ENCODE measurements at regions not wholly inside any gene's neighbourhood (a gene's known extent, or its start where the extent isn't known, plus 50 kb on each side); places are given as distances from the start of the nearest gene placed in this dataset.

DNA sequence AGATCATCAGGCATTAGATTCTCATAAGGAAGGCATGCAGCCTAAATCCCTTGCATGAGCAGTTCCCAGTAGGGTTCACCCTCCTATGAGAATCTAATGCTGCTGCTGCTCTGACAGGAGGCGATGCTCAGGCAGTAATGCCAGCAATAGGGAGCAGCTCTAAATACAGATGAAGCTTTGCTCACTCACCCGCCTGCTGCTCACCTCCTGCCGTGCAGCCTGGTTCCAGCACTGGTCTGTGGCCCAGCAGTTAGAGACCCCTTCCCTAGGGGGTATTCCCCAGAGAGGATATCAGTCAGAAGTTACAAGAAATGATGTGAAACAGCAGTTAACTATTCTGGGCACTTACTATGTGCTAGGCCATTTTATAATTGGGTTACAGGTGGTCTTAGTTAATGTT lies 226.0 kb downstream of the KCNJ3 start:
- TF ChIP-seq FOXM1 (IDR thresholded peaks at IDR 0.05; ENCODE audit: borderline replicate concordance) (no peak), CTBP1 (IDR thresholded peaks at IDR 0.05; ENCODE audit: borderline replicate concordance) (no peak), ZNF384 (IDR thresholded peaks at IDR 0.05) (no peak), FOXK2 (IDR thresholded peaks at IDR 0.05) (no peak), HDGF (IDR thresholded peaks at IDR 0.05; ENCODE audit: borderline replicate concordance) (no peak), LEF1 (IDR thresholded peaks at IDR 0.05; ENCODE audit: borderline replicate concordance) (no peak), BHLHE40 (IDR thresholded peaks at IDR 0.05; ENCODE audit: borderline replicate concordance) (no peak), TARDBP (IDR thresholded peaks at IDR 0.05) (no peak), ELF4 (IDR thresholded peaks at IDR 0.05) (no peak), FOXA1 (IDR thresholded peaks at IDR 0.05) (no peak), ARNT (IDR thresholded peaks at IDR 0.05) (no peak)
- TF ChIP-seq, protein P1, sequence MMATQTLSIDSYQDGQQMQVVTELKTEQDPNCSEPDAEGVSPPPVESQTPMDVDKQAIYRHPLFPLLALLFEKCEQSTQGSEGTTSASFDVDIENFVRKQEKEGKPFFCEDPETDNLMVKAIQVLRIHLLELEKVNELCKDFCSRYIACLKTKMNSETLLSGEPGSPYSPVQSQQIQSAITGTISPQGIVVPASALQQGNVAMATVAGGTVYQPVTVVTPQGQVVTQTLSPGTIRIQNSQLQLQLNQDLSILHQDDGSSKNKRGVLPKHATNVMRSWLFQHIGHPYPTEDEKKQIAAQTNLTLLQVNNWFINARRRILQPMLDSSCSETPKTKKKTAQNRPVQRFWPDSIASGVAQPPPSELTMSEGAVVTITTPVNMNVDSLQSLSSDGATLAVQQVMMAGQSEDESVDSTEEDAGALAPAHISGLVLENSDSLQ (IDR thresholded peaks at IDR 0.05): no peak
- no peak for DNase-seq (ENCODE audit: extremely low spot score)
- CTCF ChIA-PET: no interaction called here
- POLR2A ChIA-PET: no interaction called here

DNA sequence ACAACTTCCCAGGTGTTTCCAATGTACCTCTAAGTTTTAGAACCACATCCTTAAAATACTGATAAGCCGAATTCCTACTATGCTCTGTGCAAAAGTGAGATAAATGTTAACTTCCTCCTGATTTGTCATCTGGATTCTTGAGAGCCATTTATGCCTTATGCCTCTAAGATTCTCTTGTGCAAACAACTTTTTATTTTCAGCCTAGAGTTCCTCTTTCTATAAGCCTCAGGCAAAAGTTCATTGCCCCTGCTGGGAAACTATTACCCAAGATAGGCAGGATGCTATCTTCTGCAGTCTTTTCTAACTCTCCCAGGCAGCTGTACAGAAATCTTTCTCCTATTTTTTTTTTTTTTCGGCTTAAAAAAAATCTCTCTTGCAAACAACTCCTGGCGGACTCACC lies 216.1 kb downstream of the KCNJ3 start:
- no peak for DNase-seq (ENCODE audit: extremely low spot score)
- CTCF ChIA-PET: no interaction called here
- POLR2A ChIA-PET: no interaction called here
- TF ChIP-seq BHLHE40 (IDR thresholded peaks at IDR 0.05; ENCODE audit: borderline replicate concordance) (no peak), FOXA1 (IDR thresholded peaks at IDR 0.05) (no peak), SP1 (IDR thresholded peaks at IDR 0.05) (no peak), HDGF (IDR thresholded peaks at IDR 0.05; ENCODE audit: borderline replicate concordance) (no peak), ARNT (IDR thresholded peaks at IDR 0.05) (no peak), L3MBTL2 (conservative IDR thresholded peaks at IDR 0.05) (no peak), ELF4 (IDR thresholded peaks at IDR 0.05) (no peak), FOXK2 (IDR thresholded peaks at IDR 0.05) (no peak), FOXM1 (IDR thresholded peaks at IDR 0.05; ENCODE audit: borderline replicate concordance) (no peak), SUZ12 (IDR thresholded peaks at IDR 0.05) (no peak), LEF1 (IDR thresholded peaks at IDR 0.05; ENCODE audit: borderline replicate concordance) (no peak), ZNF384 (IDR thresholded peaks at IDR 0.05) (no peak), TARDBP (IDR thresholded peaks at IDR 0.05) (no peak), NFRKB (IDR thresholded peaks at IDR 0.05) (no peak), CTBP1 (IDR thresholded peaks at IDR 0.05; ENCODE audit: borderline replicate concordance) (no peak)
- TF ChIP-seq, protein P1 (IDR thresholded peaks at IDR 0.05): no peak

DNA sequence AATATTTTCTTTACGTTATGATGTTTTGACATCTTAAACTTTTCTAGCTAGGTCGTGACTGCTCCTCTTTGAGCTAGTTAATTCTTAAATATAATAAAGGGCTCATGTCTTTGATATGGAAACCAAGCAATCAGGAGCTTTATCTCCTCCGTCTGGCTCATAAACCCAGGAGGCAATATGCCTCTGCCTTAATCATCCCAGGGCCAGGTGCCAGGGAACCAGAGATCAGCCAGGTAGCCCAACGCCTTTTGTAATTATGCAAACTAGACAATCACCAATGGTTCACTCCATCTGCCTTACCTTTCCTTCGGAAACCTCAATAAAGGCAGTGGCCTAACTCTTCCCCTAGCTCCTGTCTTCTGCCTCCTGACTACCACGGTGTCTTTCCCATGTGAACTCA lies 213.7 kb downstream of the KCNJ3 start:
- TF ChIP-seq FOXK2 (IDR thresholded peaks at IDR 0.05): no peak
- TF ChIP-seq ZNF384 (IDR thresholded peaks at IDR 0.05): no peak
- TF ChIP-seq FOXA1 (IDR thresholded peaks at IDR 0.05): no peak
- no peak for TF ChIP-seq BHLHE40 (IDR thresholded peaks at IDR 0.05; ENCODE audit: borderline replicate concordance)
- TF ChIP-seq, protein P1 (IDR thresholded peaks at IDR 0.05): no peak
- no peak for TF ChIP-seq HDGF (IDR thresholded peaks at IDR 0.05; ENCODE audit: borderline replicate concordance)
- TF ChIP-seq CTBP1 (IDR thresholded peaks at IDR 0.05; ENCODE audit: borderline replicate concordance): no peak
- TF ChIP-seq ARNT (IDR thresholded peaks at IDR 0.05): no peak
- no peak for TF ChIP-seq SUZ12 (IDR thresholded peaks at IDR 0.05)
- CTCF ChIA-PET: no interaction called here
- DNase-seq (ENCODE audit: extremely low spot score): no peak
- POLR2A ChIA-PET: no interaction called here

DNA sequence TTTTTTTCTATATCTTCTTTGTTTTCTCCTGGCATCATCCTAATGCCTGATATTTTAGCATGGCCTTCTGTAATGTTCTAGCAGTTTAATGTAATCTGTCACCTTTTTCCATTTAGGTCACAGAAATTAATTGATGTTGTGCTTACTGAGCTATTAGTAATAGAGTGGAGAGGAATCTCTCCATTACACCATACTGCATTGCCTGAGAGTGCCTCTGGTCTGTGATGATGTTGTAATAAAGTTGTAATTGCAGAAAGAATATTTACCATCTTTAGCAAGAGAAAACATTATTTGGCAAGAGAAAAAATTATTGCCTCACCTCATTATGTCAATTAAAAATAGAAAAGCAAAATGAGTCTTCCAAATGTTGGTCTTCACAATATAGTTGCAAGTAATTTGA lies 213.2 kb downstream of the KCNJ3 start:
- TF ChIP-seq, protein P1 (IDR thresholded peaks at IDR 0.05): no peak
- TF ChIP-seq LEF1 (IDR thresholded peaks at IDR 0.05; ENCODE audit: borderline replicate concordance) (no peak), FOXM1 (IDR thresholded peaks at IDR 0.05; ENCODE audit: borderline replicate concordance) (no peak), FOXK2 (IDR thresholded peaks at IDR 0.05) (no peak), CTBP1 (IDR thresholded peaks at IDR 0.05; ENCODE audit: borderline replicate concordance) (no peak), BHLHE40 (IDR thresholded peaks at IDR 0.05; ENCODE audit: borderline replicate concordance) (no peak), ELF4 (IDR thresholded peaks at IDR 0.05) (no peak), L3MBTL2 (conservative IDR thresholded peaks at IDR 0.05) (no peak), SP1 (IDR thresholded peaks at IDR 0.05) (no peak), NFRKB (IDR thresholded peaks at IDR 0.05) (no peak), SUZ12 (IDR thresholded peaks at IDR 0.05) (no peak), ARNT (IDR thresholded peaks at IDR 0.05) (no peak), ZNF384 (IDR thresholded peaks at IDR 0.05) (no peak), FOXA1 (IDR thresholded peaks at IDR 0.05) (no peak), TARDBP (IDR thresholded peaks at IDR 0.05) (no peak), HDGF (IDR thresholded peaks at IDR 0.05; ENCODE audit: borderline replicate concordance) (no peak)
- no peak for DNase-seq (ENCODE audit: extremely low spot score)
- ChIA-PET POLR2A (no interaction called here), CTCF (no interaction called here)

DNA sequence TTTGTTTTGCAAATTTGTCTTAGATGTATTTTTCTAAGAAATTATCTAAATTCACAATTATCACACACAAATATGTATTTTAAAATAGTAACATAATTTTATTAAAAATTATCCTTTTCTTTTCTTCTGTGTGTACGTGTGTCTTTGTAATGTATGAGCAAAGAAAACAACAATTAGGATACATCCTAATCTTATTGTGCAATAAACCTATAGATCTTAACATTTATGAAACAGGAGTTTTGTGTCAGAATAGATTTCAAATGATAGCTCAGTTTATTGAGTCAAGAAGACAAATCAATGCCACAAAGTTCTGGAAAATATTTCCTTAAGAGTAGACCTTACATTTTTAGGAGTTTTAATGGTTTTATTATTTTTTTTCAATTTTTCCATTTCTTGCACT lies 212.2 kb downstream of the KCNJ3 start:
- CTCF ChIA-PET: interaction anchor here (0.7 kb wide), 1 partner anchor 132 kb away, joined by 3 read pairs; no protein-coding TSS in a partner anchor
- POLR2A ChIA-PET: no interaction called here
- TF ChIP-seq ARNT (IDR thresholded peaks at IDR 0.05) (no peak), NFRKB (IDR thresholded peaks at IDR 0.05) (no peak), LEF1 (IDR thresholded peaks at IDR 0.05; ENCODE audit: borderline replicate concordance) (no peak), SP1 (IDR thresholded peaks at IDR 0.05) (no peak), SUZ12 (IDR thresholded peaks at IDR 0.05) (no peak), HDGF (IDR thresholded peaks at IDR 0.05; ENCODE audit: borderline replicate concordance) (no peak), BHLHE40 (IDR thresholded peaks at IDR 0.05; ENCODE audit: borderline replicate concordance) (no peak), L3MBTL2 (conservative IDR thresholded peaks at IDR 0.05) (no peak), FOXK2 (IDR thresholded peaks at IDR 0.05) (no peak), CTBP1 (IDR thresholded peaks at IDR 0.05; ENCODE audit: borderline replicate concordance) (no peak), ELF4 (IDR thresholded peaks at IDR 0.05) (no peak)
- TF ChIP-seq, protein P1 (IDR thresholded peaks at IDR 0.05): no peak
- DNase-seq (ENCODE audit: extremely low spot score): no peak
